BE2C (cell line): ENCODE measurements at regions not wholly inside any gene's neighbourhood (a gene's known extent, or its start where the extent isn't known, plus 50 kb on each side); places are given as distances from the start of the nearest gene placed in this dataset.
"Not testable (repeated sequence)": the region's sequence is repeated elsewhere in the genome, so short reads cannot be mapped to it uniquely, and the experiment has no call there.

Experiments
- DNase-seq: peaks from one replicate; pipeline ENCODE4 v3.0.0-alpha.2; 2020
- H3K27me3 ChIP-seq: fragments of 250-450 bp; sonication (Bioruptor Pico); 2 replicates; pipeline ENCODE4 v1.5.1; 2020; ENCODE audit warnings: mild to moderate bottlenecking
- H3K36me3 ChIP-seq: fragments of 250-450 bp; sonication (Bioruptor Pico); 2 replicates; pipeline ENCODE4 v1.5.1; 2020; ENCODE audit warnings: mild to moderate bottlenecking
- H3K4me1 ChIP-seq: fragments of 250-450 bp; sonication (Bioruptor Pico); 2 replicates; pipeline ENCODE4 v1.5.1; 2020
- H3K4me3 ChIP-seq: 2 replicates; pipeline ENCODE4 v1.5.1; 2011; ENCODE audit warnings: low read depth, low read length
- H3K9me3 ChIP-seq: fragments of 250-450 bp; sonication (Bioruptor Pico); 2 replicates; pipeline ENCODE4 v1.5.1; 2020
- TF ChIP-seq, protein P1 (sequence below): IDR thresholded peaks from 2 replicates; pipeline ENCODE4 v1.5.1; 2012; ENCODE audit warnings: mild to moderate bottlenecking, low read depth, low read length

DNA sequence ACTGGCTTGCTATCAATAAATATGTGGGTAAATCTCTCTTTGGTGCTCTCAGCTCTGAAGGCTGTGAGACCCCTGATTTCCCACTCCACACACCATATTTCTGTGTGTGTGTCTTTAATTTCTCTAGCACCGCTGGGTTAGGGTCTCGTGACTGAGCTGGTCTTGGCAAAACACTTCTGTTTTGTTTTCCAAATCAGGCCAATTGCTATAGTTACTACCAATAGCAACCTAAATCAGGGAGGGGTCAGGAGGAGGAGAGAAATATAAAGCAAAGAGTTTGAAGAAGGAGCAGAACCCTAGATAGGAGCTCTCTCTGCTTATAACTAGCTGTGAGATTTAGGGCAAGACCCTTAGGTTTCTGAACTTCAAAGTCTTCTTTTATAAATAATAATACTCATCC is 250.5 kb upstream of the IGFBP7 start:
- no peaks in the 10 kb centered on the region for H3K36me3 ChIP-seq
- TF ChIP-seq, protein P1, sequence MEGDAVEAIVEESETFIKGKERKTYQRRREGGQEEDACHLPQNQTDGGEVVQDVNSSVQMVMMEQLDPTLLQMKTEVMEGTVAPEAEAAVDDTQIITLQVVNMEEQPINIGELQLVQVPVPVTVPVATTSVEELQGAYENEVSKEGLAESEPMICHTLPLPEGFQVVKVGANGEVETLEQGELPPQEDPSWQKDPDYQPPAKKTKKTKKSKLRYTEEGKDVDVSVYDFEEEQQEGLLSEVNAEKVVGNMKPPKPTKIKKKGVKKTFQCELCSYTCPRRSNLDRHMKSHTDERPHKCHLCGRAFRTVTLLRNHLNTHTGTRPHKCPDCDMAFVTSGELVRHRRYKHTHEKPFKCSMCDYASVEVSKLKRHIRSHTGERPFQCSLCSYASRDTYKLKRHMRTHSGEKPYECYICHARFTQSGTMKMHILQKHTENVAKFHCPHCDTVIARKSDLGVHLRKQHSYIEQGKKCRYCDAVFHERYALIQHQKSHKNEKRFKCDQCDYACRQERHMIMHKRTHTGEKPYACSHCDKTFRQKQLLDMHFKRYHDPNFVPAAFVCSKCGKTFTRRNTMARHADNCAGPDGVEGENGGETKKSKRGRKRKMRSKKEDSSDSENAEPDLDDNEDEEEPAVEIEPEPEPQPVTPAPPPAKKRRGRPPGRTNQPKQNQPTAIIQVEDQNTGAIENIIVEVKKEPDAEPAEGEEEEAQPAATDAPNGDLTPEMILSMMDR, result no peak
- no peaks in the 10 kb centered on the region for H3K9me3 ChIP-seq
- no peaks in the 10 kb centered on the region for H3K27me3 ChIP-seq
- no peak for DNase-seq
- H3K4me3 ChIP-seq, result no peak overlapping the region
- H3K4me1 ChIP-seq, result no peaks in the 10 kb centered on the region

DNA sequence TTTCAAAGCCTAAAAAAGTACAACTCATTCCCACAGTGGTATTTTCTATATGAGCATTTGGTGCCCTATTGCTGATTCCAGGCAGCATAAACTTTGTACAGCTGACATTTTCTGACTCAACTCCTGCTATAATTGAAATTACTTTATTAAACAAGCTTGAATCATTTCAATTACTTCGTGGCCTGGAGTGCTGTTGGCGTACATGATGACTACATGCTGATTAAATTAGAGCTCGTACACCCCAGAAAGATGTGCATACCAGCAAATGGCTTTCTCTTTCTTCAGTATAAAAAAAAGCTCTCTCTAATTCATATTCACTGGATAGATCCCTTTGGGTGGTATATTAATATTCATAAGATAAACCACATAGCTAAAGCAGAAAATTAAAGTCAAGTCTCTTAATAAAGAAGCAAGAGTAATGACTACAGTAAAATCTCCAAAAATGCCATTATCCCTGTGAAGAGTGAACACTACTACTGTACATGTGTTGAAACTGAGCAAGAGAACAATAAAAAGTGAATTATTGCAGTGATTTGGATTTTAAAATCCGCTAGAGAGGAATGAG is 245.0 kb upstream of the IGFBP7 start:
- Histone ChIP-seq H3K9me3 (no peaks in the 10 kb centered on the region), H3K4me3 (no peak overlapping the region), H3K4me1 (no peaks in the 10 kb centered on the region), H3K27me3 (no peaks in the 10 kb centered on the region), H3K36me3 (no peaks in the 10 kb centered on the region)
- TF ChIP-seq, protein P1, result no peak
- DNase-seq, result no peak

- Histone ChIP-seq H3K36me3 (no peaks in the 10 kb centered on the region), H3K27me3 (no peaks in the 10 kb centered on the region; the same call in 1 of the 2 replicates), H3K4me1 (no peaks in the 10 kb centered on the region), H3K9me3 (no peaks in the 10 kb centered on the region), H3K4me3 (no peak overlapping the region)
- TF ChIP-seq, protein P1, result no peak
- no peak for DNase-seq
Observed at GRCh38 chr4:57351731-57352130, 241.5 kb upstream of the IGFBP7 start.

GRCh38 chr4:57344296-57344695 is 234.1 kb upstream of the IGFBP7 start:
- no peak for DNase-seq
- TF ChIP-seq, protein P1, result no peak
- Histone ChIP-seq H3K36me3 (no peaks in the 10 kb centered on the region), H3K4me1 (no peaks in the 10 kb centered on the region), H3K27me3 (no peaks in the 10 kb centered on the region; the same call in 1 of the 2 replicates), H3K9me3 (no peaks in the 10 kb centered on the region), H3K4me3 (no peak overlapping the region)

DNA sequence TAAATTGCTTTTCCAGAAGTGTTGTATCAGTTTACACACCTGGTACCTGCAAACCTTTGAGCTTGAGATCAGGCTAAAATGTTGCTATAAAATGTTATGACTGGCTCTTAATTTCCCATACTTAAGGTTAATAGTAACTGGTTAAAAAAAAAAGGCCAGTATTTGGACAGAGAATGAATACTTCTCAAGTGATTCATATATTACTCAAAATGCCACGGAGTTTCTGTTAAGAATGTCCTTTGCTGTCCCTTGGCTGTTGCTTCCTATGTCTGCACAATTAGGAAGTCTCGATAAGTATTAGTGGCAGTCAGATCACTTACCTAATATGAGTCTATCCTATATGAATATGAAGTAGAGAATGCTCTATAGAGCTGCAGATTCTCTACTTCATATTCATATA is 232.2 kb upstream of the IGFBP7 start:
- no peak for DNase-seq
- H3K27me3 ChIP-seq, result no peaks in the 10 kb centered on the region
- TF ChIP-seq, protein P1, result no peak
- H3K9me3 ChIP-seq, result no peaks in the 10 kb centered on the region
- H3K36me3 ChIP-seq, result no peaks in the 10 kb centered on the region
- no peaks in the 10 kb centered on the region for H3K4me1 ChIP-seq
- H3K4me3 ChIP-seq, result no peak overlapping the region

GRCh38 chr4:57338861-57339260 is 228.7 kb upstream of the IGFBP7 start:
- not testable (repeated sequence) for H3K27me3 ChIP-seq, H3K9me3 ChIP-seq, DNase-seq, H3K36me3 ChIP-seq, H3K4me1 ChIP-seq, H3K4me3 ChIP-seq

GRCh38 chr4:57333684-57334083 is 223.5 kb upstream of the IGFBP7 start:
- DNase-seq, result no peak
- no peaks in the 10 kb centered on the region for H3K4me1 ChIP-seq

More at GRCh38 chr4:57333684-57334083, 223.5 kb upstream of the IGFBP7 start:
- Histone ChIP-seq H3K27me3 (no peaks in the 10 kb centered on the region), H3K9me3 (no peaks in the 10 kb centered on the region), H3K36me3 (no peaks in the 10 kb centered on the region), H3K4me3 (no peak overlapping the region)
- TF ChIP-seq, protein P1, result no peak
